GM10266 (cell line): ENCODE measurements at regions not wholly inside any gene's neighbourhood (a gene's known extent, or its start where the extent isn't known, plus 50 kb on each side); places are given as distances from the start of the nearest gene placed in this dataset.

Source experiments
- DNase-seq: peaks from one replicate; pipeline ENCODE4 v3.0.0; 2012; ENCODE audit errors: extremely low spot score
- CTCF ChIP-seq: IDR thresholded peaks from 2 replicates; pipeline ENCODE4 v1.5.1; 2012; ENCODE audit warnings: mild to moderate bottlenecking, low read depth; ENCODE audit not compliant: control insufficient read depth, insufficient read depth; ENCODE audit errors: missing control alignments

GRCh38 chr1:51025374-51025773 is 55.3 kb downstream of the CDKN2C start:
- no peak for DNase-seq
- TF ChIP-seq CTCF: no peak

- TF ChIP-seq CTCF: no peak
- no peak for DNase-seq
Measured at GRCh38 chr1:51032936-51033335, 62.9 kb downstream of the CDKN2C start.

GRCh38 chr1:51044199-51044598 is 57.8 kb upstream of the C1orf185 start:
- no peak for DNase-seq
- no peak for TF ChIP-seq CTCF

GRCh38 chr1:51044834-51045233 is 57.2 kb upstream of the C1orf185 start:
- TF ChIP-seq CTCF: peak; percentile 6
- no peak for DNase-seq

GRCh38 chr1:51048021-51048420 is 54.0 kb upstream of the C1orf185 start:
- TF ChIP-seq CTCF: no peak
- DNase-seq: no peak

DNA sequence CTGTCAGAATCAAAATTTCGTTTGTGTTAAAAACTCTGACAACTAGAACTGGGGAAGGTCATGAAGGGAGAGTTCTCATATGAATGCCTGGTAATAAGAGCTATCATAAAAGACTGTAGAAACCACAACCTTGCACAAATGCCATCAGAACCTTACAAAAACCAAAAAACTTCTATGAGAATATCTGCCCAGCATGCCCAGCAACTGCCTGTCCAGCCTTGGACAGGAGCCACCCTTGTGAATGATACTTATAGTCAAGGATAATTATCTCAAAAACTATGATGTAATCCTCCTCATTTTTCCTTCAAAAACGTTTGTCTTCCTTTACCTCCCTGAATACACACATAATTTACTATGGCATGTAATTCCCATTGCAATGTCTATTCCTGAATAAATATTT is 53.4 kb upstream of the C1orf185 start:
- DNase-seq: no peak
- TF ChIP-seq CTCF: no peak
